ENCODE measurements at regions not wholly inside any gene's neighbourhood (a gene's known extent, or its start where the extent isn't known, plus 50 kb on each side); places are given as distances from the start of the nearest gene placed in this dataset.

DNA sequence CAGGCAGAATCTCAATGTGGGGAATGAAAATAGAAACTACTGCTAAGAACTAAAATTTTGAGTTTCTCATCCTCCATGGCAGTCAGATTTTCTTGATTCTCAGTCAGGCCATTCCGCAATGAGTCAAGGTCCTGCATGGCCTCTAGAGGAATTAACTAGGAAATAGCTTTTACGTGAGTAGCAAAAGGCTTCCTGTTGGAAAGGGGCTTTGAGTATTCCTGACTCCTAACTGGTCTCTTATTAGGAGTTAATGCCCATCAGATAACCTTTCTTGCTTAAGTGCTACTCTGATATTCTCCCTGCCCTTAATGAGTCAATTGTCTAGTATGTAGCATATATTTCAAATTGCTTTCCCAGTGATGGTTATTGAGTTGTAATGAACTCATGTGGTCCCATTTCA is 65.7 kb upstream of the ARHGAP24 start:
- no peak for DNase-seq (ENCODE audit: low read depth, low spot score)
- ChIA-PET POLR2A (no interaction called here), CTCF (no interaction called here)
- Histone ChIP-seq H3K27me3 (ENCODE audit: control insufficient read depth, insufficient read depth, low read length) (no peaks in the 10 kb centered on the region), H3K9me3 (ENCODE audit: control insufficient read depth, insufficient read depth, low read length) (no peaks in the 10 kb centered on the region), H3K27ac (ENCODE audit: low read depth, low read length) (no peak overlapping the region), H3K4me3 (ENCODE audit: low read depth, low read length) (no peak overlapping the region)
- TF ChIP-seq, protein P1, sequence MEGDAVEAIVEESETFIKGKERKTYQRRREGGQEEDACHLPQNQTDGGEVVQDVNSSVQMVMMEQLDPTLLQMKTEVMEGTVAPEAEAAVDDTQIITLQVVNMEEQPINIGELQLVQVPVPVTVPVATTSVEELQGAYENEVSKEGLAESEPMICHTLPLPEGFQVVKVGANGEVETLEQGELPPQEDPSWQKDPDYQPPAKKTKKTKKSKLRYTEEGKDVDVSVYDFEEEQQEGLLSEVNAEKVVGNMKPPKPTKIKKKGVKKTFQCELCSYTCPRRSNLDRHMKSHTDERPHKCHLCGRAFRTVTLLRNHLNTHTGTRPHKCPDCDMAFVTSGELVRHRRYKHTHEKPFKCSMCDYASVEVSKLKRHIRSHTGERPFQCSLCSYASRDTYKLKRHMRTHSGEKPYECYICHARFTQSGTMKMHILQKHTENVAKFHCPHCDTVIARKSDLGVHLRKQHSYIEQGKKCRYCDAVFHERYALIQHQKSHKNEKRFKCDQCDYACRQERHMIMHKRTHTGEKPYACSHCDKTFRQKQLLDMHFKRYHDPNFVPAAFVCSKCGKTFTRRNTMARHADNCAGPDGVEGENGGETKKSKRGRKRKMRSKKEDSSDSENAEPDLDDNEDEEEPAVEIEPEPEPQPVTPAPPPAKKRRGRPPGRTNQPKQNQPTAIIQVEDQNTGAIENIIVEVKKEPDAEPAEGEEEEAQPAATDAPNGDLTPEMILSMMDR (IDR thresholded peaks at IDR 0.05; ENCODE audit: low read depth, low read length): no peak

DNA sequence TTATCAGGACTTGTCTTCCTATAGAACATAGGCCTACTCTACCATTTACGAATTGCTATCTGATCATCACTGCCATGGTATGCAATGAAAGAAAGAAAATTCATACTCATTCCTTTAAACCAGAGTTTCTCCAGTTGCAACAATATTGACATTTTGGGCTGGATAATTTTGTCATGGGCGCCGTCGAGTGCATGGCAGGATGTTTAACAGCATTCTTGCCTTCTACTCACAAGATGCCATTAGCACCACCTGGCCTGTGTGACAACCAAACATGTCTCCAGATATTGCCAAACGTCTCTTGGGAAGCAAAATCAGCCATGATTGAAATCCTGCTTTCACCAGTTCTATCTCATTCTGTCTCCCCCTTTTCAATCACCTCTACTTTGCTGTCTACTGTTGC is 63.6 kb upstream of the ARHGAP24 start:
- POLR2A ChIA-PET: no interaction called here
- TF ChIP-seq, protein P1 (IDR thresholded peaks at IDR 0.05; ENCODE audit: low read depth, low read length): no peak
- CTCF ChIA-PET: no interaction called here
- no peak overlapping the region for H3K4me3 ChIP-seq (ENCODE audit: low read depth, low read length)
- no peaks in the 10 kb centered on the region for H3K27me3 ChIP-seq (ENCODE audit: control insufficient read depth, insufficient read depth, low read length)
- H3K9me3 ChIP-seq (ENCODE audit: control insufficient read depth, insufficient read depth, low read length): no peaks in the 10 kb centered on the region
- DNase-seq (ENCODE audit: low read depth, low spot score): no peak
- no peak overlapping the region for H3K27ac ChIP-seq (ENCODE audit: low read depth, low read length)

DNA sequence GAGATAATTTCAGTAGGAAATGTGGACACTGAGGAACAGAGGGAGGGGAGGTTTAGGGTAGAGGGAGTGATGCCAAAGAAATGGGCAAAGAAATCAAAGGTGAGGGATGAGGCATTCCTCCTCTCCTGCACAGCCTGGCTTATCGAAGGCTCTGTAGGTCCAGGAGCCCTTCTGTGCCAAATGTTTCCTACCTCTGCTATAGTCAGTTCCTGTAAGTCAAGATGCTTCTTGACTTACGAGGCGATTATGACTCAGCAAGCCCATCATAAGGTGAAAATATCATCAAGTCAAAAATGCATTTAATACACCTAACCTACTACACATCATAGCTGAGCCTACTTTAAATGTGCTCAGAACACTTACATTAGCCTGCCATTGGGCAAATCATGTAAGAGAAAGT is 60.0 kb upstream of the ARHGAP24 start:
- H3K27me3 ChIP-seq (ENCODE audit: control insufficient read depth, insufficient read depth, low read length): no peaks in the 10 kb centered on the region
- H3K9me3 ChIP-seq (ENCODE audit: control insufficient read depth, insufficient read depth, low read length): no peaks in the 10 kb centered on the region
- ChIA-PET CTCF (no interaction called here), POLR2A (no interaction called here)
- TF ChIP-seq, protein P1 (IDR thresholded peaks at IDR 0.05; ENCODE audit: low read depth, low read length): no peak
- DNase-seq (ENCODE audit: low read depth, low spot score): no peak
- no peak overlapping the region for H3K27ac ChIP-seq (ENCODE audit: low read depth, low read length)
- no peak overlapping the region for H3K4me3 ChIP-seq (ENCODE audit: low read depth, low read length)

DNA sequence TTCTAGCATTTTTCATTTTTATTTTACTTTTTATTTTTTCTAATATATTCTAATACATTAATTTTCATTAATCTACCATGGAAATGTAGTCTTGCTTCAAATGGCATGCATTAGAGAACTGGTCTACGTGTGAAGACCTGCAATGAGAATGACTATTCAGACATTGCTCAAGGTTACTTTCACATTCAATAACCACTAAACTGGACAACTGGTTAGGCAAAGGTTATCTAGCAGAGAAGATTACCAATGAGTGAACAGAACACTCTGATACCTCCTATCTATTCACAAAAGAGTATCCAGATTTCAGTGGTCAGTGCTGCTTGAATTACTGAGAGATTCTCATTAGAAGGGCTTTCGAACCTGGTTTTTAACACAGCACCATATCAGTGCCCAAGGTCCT is 58.9 kb upstream of the ARHGAP24 start:
- TF ChIP-seq, protein P1 (IDR thresholded peaks at IDR 0.05; ENCODE audit: low read depth, low read length): no peak
- Histone ChIP-seq H3K4me3 (ENCODE audit: low read depth, low read length) (no peak overlapping the region), H3K9me3 (ENCODE audit: control insufficient read depth, insufficient read depth, low read length) (no peaks in the 10 kb centered on the region), H3K27ac (ENCODE audit: low read depth, low read length) (no peak overlapping the region), H3K27me3 (ENCODE audit: control insufficient read depth, insufficient read depth, low read length) (no peaks in the 10 kb centered on the region)
- ChIA-PET POLR2A (no interaction called here), CTCF (interaction anchor here (0.6 kb wide), 1 partner anchor 46 kb away, joined by 3 read pairs; no protein-coding TSS in a partner anchor)
- no peak for DNase-seq (ENCODE audit: low read depth, low spot score)

DNA sequence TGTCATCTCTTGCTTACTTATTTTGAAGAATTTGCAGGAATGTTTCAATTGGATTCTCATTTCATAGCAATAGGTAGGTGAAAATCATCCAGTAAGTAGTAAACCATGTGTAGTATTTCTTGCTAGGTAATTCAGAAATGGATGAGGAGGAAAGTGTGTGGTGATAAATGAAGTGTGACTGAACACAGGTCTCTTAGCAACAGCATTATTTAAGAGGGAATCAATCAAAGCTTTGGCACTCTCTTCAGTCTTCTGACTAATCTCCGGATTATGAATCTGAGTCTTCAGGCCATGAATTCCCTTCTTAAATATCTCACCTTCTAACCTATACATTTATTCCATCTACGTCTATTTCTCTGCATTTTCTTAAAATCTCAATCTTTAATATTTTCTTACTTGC is 55.8 kb upstream of the ARHGAP24 start:
- CTCF ChIA-PET: no interaction called here
- Histone ChIP-seq H3K27me3 (ENCODE audit: control insufficient read depth, insufficient read depth, low read length) (no peaks in the 10 kb centered on the region), H3K4me3 (ENCODE audit: low read depth, low read length) (no peak overlapping the region), H3K9me3 (ENCODE audit: control insufficient read depth, insufficient read depth, low read length) (no peaks in the 10 kb centered on the region), H3K27ac (ENCODE audit: low read depth, low read length) (no peak overlapping the region)
- no peak for DNase-seq (ENCODE audit: low read depth, low spot score)
- POLR2A ChIA-PET: no interaction called here
- TF ChIP-seq, protein P1 (IDR thresholded peaks at IDR 0.05; ENCODE audit: low read depth, low read length): no peak
